SK-N-MC (cell line): ENCODE measurements at regions not wholly inside any gene's neighbourhood (a gene's known extent, or its start where the extent isn't known, plus 50 kb on each side); places are given as distances from the start of the nearest gene placed in this dataset.

Experiments used
- EZH2 ChIP-seq: fragments of 200-600 bp; sonication (generic); IDR thresholded peaks from one replicate; pipeline ENCODE4 v1.6.1; 2017; ENCODE audit warnings: antibody characterized with exemption
- POLR2AphosphoS5 ChIP-seq: IDR thresholded peaks from 2 replicates; pipeline ENCODE4 v1.6.1; 2012; ENCODE audit warnings: mild to moderate bottlenecking, low read depth, low read length, borderline replicate concordance

- TF ChIP-seq POLR2AphosphoS5 = no peak
- TF ChIP-seq EZH2 = no peak
These were observed 243.8 kb downstream of the OTOL1 start for GRCh38 chr3:161740421-161740820.
